Stimulated activated CD4-positive, alpha-beta T cell treated with anti-CD3 and anti-CD28 coated beads, Interleukin-2, amount 100 ng/mL, for 4 hours (primary cell): ENCODE measurements at regions not wholly inside any gene's neighbourhood (a gene's known extent, or its start where the extent isn't known, plus 50 kb on each side); places are given as distances from the start of the nearest gene placed in this dataset.
"Not testable (repeated sequence)": the region's sequence is repeated elsewhere in the genome, so short reads cannot be mapped to it uniquely, and the experiment has no call there.

Experiments used
- DNase-seq: peaks from one replicate; pipeline ENCODE4 v3.0.0-alpha.2; 2020; ENCODE audit warnings: low read depth

DNA sequence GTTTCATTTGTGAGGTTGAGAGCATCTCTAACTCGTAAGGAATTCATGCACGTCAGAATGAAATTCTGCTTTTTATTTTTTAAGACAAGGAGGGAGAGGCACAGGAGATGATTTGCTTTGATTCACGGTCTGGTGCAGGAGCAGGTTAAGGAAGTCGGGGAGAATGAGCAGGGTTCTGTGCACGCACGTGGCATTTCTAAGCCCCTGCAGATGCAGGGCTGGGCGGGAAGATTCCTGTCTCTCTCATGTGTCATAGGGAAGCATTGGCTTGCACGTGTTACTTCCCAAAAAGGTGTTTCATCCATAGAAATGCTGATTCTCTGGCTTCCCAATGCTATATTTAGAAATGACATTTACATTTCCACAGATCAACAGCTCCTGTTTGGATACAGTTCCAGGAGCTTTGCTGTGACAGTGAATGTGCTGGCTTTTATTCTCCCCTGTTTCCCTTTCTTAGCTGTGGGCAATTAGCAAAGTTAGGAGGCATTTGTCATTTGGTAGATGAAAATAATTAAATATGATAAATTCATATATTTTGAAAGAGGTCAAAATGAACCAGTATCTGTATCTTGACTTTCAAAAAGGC, 119.7 kb upstream of the ZFP64 start:
- DNase-seq = no peak

DNA sequence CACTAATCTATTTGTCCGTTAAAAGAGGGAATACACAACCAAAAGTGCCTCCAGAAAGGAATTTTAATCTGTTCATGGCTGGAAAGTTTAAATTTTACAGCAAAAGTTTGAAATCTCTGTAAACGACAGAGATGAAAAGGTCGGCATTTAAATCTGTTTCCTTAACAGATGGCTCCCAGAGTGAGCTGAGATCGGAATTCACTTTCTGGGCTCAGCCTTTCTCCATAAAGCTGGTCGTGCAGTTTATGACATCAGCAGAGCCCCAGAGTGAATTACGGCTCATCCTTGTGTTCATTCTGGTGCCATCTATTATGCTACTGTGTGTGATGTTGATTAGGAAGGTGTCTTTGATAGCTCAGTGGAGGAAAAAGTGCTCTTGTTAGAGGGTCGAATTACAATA, 117.6 kb upstream of the ZFP64 start:
- no peak for DNase-seq

DNA sequence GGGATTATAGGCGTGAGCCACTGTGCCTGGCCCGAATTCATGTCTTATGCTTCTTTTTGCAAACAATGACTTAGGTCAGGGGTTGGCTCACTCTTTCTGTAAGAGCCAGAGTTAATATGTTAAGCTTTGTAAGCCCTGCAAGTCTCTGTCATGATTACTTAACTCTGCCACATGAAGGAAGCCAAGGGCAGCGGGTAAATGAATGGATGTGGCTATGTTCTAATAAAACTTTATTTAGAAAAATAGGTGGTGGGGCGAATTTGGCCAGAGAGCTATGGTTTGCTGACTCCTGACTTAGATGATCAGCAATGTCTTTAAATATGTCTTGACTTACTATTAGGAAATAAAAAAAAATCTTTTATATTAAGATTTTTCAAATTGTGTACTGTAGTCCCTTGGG, 114.9 kb upstream of the ZFP64 start:
- no peak for DNase-seq

DNA sequence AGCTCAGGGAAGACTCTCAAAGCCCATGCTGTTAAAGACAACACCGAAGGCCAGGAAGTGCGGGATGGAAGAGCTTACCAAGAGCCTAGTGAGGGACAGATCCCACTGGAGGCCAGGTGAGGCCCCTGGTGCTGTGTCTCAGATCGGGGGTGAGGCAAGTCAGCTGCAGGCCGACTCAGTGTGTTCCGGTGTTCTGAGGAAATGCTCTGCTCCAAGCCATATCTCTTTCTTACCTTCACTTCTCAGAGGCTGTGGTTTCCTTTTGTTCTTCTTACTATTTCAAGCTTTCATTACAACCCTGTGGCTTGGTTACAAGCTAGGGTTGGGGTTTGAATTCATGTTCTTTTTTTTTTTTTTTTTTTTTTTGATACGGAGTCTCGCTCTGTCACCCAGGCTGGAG, 114.3 kb upstream of the ZFP64 start:
- DNase-seq = no peak

DNA sequence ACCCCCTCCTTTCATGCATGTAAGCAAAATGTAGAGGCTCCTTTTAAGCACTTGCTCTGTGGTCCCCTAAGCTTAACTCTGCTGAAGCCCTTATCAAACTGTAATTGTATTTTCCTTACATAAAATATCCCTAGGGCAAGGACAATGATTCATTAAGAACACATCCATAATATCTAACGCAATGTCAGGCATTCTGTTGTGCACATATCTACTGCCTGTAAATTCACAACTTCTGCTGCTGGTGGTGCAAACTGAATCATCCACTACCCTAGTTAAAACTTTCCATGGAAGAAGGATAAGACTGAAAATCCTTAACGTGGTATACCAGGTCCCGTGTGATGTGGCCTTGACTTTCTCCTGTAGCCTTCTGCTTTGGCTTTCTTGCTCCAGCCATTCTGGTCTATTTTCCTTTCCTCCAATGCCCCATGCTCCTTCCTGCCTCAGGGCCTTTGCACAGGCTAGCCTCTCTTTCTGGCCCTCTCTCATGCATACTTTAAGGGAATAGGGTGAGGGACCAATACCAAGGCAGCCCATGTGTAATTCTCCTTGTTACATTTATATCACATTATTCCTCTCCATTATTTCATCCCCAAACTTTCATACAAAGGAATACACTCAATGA, 113.6 kb upstream of the ZFP64 start:
- DNase-seq = no peak

DNA sequence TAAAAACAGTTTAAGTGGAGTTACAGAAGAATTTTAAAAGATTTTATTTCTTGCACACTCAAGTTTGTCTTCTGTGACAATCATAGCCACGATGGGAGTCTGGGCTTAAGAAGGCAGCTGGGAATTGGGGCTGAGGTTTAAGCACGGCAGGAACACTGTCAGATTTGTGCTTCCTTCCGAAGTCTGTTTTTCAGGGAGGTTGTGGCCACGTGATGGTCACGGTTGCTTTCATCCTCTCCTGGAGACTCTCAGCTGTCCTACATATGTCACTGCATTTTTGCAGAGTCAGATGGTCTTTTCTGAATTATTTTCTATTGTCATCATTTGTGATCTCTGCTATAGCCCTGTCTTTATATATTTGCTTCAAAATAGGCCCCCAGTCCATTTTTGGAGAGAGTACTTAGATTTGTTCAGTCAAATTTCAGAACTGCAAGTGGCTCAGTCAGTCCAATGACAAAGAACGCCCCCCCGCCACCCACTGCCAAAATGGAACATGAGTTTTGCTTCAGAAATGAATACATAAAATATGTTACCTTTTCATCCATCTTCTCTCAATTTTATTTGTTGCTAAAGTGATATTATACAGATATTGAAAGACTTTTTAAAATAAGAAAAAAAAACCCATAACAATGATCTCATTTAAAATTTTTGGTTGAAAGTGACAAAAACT, 111.8 kb upstream of the ZFP64 start:
- DNase-seq = peak; percentile 10

DNA sequence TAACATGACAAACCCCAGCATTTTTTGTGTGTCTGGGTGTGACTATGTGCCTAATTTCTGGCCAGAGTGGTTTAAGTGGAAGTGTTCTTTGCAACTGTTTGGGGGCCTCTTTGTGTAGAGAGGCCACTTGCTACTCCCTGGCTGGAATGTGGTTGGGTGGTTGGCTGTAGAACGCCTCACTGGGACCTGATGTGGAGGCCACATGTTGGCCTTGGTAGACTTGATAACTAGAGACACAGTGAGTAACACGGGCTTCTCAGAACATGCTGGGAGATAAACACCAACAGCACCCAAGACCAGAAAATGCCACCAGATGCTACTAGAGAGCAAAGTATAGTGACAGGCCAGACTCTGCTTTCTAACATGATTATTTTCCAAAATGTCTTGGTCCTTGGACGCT, 111.2 kb upstream of the ZFP64 start:
- DNase-seq = no peak

DNA sequence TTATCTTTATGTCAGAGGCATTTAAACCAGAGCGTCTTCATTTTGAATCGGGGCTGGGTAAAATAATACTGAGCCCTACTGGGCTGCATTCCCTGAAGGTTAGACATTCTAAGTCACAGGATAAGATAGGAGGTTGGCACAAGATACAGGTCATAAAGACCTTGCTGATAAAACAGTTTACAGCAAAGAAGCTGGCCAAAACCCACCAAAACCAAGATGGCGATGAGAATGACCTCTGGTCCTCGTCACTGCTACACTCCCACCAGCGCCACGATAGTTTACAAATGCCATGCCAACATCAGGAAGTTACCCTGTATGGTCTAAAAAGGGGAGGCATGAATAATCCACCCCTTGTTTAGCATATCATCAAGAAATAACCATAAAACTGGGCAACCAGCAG, 110.5 kb upstream of the ZFP64 start:
- not testable (repeated sequence) for DNase-seq

DNA sequence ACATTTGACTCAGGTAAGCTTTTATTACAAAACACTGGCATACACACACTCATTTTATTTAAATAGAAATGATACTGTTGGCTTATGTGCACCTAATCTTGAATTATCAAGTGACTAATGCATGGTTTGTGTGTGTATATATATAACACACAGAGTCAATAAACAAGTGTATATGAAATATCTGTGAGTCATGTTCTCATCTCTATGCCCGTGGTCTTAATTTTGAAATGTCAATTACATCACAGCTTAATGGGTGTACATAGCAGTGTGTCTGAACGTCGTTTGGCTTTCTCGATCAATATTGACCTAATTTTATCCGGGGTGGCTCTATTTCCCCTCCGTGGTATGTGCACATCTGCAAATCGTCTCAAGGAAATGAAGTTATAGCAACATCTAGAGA, 104.0 kb upstream of the ZFP64 start:
- DNase-seq = no peak

DNA sequence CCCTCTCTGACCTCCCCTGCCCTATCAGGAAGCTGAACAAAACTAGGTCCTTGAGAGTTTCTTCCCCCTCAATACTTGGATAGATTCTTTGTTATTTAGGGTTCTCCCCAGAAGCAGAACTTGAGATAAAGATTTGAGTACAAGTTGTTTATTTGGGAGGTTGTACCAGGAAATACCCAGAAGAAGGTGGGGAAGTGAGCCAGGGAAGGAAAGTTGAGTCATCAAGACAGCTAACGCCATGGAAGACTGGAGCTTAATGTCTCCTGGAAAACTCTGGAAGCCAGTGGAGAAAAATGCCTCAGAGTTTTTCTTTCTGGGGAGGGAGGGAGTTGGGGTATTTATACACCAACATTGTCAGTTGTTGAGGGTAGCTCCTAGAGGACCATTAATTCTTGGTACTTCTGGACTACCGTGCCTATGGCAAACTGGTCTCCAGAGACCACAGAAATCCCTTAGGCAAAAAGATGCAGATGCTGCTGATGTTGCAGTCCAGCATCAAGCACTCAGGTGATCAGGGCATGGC, 102.6 kb upstream of the ZFP64 start:
- DNase-seq = no peak

DNA sequence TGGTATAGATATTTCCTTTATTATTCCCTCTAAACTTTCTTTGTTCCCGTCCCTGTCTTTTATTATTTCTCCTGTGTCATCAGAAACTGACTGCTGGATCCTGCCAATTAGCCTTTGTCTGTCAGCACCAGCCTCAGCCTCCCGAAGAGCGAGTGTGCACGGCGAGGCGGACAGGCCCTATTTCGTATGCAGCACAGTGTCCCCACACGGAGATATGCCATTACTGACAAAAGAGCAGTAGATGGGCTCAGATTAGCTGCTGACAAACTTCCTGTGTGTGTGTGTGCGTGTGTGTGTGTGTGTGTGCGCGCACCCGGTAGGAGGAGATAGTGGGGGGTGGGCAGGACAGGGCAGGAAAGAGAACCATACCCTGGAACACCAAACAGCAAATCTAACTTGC, 99.5 kb upstream of the ZFP64 start:
- no peak for DNase-seq

DNA sequence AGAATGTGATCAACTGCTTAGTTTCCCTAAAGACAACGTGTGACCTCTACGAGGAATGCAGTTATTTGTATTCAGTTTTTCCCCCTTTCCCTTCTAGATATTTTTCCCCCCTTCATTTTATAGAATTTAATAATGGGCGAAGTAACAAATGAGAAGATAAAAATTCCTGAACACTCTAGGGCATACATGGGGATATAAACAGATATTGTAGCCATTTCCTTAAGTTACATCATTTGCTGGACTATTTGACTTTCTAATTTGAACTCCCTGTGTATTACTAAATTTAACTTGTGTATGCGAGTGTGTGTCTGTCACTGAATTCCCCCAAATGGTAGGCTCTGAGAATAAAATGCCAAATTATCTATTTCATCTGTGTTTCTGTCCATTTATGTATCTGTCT, 99.0 kb upstream of the ZFP64 start:
- no peak for DNase-seq

DNA sequence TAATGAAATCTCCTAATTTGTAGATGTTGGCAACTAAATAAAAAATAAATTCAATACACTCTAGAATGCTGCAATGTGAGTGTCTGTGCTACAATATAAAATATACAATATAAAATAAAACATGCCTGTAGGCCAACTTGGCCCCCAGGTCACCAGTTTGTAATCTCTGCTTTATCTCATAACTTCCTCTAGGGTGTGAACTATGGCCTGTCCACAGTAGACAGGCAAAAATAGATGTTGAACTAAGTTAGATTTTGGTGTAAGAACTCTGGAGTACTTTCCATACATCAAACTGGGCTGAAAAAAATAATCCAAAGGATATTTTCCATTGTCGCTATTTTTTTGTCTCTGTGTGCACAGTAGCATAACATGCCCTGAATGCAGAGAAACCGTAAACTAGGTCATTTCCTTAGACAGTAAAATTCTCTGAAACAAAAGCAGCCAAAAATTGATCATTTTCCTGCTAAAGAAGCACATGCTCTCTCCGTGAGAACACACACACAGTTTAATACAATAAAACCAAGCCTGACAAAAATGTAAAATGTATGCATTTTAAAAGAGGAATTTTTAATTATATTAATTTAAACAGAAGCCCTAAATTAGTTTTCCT, 98.5 kb upstream of the ZFP64 start:
- no peak for DNase-seq

DNA sequence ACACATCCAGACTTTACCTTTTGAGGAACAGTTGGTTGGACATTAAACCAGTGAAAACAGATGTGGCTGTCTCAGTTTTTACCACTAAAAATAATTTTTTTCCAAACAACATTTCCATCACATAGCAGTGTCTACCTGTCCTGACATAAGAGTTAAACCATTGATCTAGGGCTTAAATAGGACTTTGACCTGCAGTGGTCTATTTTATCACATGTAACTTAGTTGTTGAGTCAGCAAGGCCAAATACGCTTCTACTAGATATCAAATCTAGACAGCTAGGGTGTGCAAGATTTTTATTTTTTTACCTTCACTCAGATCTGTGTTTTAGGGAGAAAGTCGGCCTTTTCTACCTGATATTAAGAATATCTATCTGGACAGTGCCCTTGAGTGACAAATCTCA, 88.8 kb upstream of the ZFP64 start:
- no peak for DNase-seq

DNA sequence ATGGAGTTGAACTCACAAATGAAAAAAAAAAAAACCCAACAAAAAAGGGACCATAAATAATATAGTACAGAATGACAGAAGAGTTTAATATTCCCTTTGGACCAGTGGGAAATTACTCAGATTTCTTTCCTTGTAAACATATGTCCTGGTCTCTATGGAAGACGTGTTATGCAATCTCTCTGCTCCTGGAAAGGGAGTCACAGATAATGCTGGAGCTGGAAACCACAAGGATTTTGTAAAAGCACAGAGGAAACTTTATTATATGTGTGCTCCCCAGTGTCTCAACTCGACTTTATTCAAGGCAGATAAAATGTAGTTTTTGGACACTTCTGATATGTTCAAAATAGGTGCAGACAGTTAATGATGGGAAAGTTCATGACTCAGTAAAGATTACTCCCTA, 88.1 kb upstream of the ZFP64 start:
- no peak for DNase-seq

DNA sequence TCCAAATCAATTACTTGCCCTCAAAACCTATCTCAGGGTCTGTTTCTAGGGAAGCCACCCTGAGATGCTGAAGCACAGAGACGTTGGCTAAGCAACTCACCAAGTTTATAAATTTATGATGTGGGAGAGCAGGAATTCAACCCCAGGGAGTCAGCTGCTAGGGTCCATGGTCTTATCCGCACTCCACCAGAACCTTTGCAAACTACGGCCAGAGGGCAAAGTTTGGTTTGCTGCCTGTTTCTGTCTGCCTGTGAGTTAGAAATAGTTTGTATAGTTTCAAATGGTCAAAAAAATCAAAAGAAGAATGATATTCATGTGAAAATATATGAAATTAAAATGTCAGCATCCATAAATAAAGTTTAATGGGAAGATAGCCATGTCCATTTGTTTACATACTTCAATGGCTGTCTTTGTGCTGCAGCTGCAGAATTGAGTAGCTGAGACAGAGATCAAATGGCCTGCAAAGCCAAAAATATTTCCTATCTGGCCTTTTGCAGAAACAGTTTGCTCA, 83.7 kb upstream of the ZFP64 start:
- no peak for DNase-seq

DNA sequence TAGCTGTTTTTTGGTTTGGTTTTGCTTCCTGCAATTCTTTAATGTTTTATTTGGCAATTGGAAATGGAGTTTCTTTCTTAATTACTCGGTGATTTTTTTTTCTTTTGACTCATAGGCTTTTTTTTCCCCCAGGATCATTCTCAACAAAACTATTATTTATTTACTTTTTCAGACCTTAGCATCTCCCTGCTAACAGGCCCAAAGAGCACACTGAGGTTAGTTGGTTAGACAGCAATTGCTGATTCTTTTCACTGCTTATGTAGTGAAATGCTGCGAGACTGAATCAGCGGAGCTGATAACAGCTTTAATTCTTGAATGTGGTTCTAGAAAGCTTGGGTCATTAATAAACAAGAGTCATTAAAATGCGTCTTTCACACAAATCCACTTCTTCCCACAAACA, 79.1 kb upstream of the ZFP64 start:
- no peak for DNase-seq

DNA sequence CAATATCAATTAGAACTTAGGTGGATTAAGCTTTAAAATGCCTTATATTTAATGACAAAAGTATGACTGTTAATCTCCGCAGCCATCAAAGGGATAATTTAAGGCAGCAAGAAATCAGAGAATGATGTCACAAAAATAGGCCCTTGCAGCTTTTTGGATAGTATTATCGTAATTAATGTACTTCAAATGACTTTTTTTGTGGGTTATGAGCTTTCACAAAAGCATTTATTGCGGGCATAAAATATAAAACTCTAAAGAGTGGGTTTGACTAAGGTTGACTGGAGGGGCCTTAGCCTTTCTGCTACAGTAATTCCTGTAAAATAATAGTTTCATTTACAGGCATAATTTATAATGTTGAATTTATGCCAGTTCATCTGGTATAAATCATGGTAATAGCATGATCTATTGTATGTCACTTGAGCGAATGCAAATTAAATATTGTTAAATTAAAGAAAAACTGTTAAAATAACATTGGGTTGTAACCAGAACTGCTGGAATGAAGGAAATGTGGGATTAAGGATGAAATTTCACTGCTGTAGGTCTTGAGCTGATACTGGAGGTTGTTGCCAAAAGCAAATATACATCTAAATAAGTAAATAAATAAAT, 78.5 kb upstream of the ZFP64 start:
- no peak for DNase-seq

DNA sequence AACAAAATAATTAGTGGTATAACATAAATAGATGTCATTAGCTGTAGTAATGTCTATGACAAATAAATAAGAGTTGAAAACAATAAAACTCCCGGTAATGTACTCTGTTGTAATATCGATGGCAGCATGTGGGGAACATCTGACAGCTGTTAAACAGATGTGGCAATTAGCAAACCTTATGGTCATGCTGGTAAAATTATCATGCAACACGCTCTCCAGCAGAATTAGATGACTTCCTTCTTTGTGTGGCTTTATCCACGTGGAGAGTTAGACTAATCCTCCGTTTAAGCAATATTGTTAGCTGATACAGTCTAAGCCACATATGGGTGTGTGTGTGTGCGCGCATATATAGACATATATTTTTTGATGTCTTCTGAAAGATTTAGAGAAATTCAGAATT, 77.7 kb upstream of the ZFP64 start:
- DNase-seq = no peak

DNA sequence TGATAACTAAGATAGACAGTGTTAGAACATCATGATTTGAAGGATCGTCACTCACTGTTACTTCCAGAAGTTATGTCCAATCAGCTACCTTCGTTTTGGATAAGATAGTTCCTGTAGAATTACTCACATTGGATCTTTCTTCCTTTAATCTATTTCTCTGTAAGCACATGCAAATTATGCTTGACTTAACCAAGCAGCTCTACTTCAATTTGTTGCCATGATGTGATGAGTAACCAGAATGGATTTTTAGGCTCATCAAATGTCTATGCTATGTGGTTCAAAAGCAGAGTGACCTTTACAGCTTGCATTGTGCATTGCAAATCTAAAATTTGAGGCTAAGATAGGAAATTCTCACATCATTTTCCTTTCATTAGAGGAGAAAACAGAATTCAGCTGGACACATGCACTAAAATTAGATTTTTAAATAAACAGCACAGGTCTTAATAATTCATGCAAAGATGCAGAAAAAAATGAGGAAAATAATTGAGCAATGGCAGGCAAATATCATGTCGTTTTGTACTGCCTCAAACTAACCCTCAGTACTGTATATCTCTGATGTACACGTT, 76.7 kb upstream of the ZFP64 start:
- no peak for DNase-seq

DNA sequence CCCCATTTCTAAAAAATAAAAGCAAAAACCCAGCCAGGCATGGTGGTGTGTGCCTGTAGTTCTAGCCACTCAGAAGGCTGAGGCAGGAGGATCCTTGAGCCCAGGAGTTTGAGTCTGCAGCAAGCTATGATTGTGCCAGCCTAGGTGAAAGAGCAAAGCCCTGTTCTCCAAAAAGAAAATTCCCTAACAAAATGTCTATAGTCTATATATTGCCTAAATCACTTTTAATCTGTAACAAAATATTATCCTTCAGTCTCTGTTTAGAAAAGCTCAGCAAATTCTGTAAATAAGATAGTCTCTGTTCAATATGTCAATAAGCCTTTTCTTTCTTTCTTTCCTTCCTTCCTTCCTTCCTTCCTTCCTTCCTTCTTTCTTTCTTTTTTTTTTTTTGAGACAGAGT, 75.8 kb upstream of the ZFP64 start:
- DNase-seq = no peak

DNA sequence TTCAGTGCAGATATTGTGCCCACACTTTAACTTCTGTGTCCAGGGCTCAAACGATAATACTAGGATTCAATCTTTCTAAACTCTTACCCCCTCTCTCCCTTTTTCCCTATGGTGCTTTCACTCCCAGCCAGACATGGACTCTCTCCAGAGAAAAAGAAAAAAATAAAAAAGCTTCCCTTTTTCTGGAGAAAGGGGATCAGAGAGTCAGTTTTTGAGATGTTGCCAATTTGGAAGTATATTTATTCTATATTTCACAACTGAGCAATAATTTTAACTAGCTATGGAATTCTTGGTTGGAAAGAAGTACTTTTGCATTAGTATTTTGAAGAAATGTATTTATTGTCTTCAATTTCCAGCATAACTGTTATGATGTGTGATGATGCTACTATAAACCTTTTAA, 72.2 kb upstream of the ZFP64 start:
- no peak for DNase-seq
